Peyer's patch (tissue), 4 donors: ENCODE measurements at regions not wholly inside any gene's neighbourhood (a gene's known extent, or its start where the extent isn't known, plus 50 kb on each side); places are given as distances from the start of the nearest gene placed in this dataset.

Experiments used
- DNase-seq, 3 donors: peaks; one replicate each; pipeline ENCODE4 v3.0.0-alpha.2; 2017 to 2019
- H3K27ac ChIP-seq, 4 donors: fragments of 200-600 bp; sonication (generic); one replicate each; pipeline ENCODE4 v1.5.1; 2016 to 2019
- H3K27me3 ChIP-seq, 2 donors: fragments of 200-600 bp; sonication (generic); one replicate each; pipeline ENCODE4 v1.5.1; 2019
- H3K36me3 ChIP-seq, 3 donors: fragments of 200-600 bp; sonication (generic); one replicate each; pipeline ENCODE4 v1.5.1; 2016 to 2019
- H3K4me1 ChIP-seq, 4 donors: fragments of 200-600 bp; sonication (generic); one replicate each; pipeline ENCODE4 v1.5.1; 2016 to 2019
- H3K4me3 ChIP-seq, 4 donors: fragments of 200-600 bp; sonication (generic); 1 replicate in 3 of 4; 2 replicates in 1 of 4; pipeline ENCODE4 v1.5.1; 2016 to 2019; ENCODE audit warnings: mild to moderate bottlenecking in 1 of 4
- H3K9me3 ChIP-seq, 4 donors: fragments of 200-600 bp; sonication (generic); one replicate each; pipeline ENCODE4 v1.5.1; 2016 to 2019; ENCODE audit warnings: mild to moderate bottlenecking in 1 of 4
- POLR2A ChIP-seq, 2 donors: fragments of 450-650 bp; IDR thresholded peaks; one replicate each; pipeline ENCODE4 v1.5.1; 2017; ENCODE audit warnings: antibody characterized with exemption in 2 of 2, mild to moderate bottlenecking in 2 of 2, moderate library complexity in 2 of 2
- TF ChIP-seq, protein P1 (sequence below), 6 experiments: fragments of 450-650 bp in 4 of 6; fragments of 200-600 bp in 2 of 6; sonication (generic) in 1 of 6; IDR thresholded peaks; one replicate each; pipeline ENCODE4 v1.5.1; 2017 to 2019; ENCODE audit warnings: antibody characterized with exemption in 6 of 6, mild to moderate bottlenecking in 3 of 6, moderate library complexity in 1 of 6

DNA sequence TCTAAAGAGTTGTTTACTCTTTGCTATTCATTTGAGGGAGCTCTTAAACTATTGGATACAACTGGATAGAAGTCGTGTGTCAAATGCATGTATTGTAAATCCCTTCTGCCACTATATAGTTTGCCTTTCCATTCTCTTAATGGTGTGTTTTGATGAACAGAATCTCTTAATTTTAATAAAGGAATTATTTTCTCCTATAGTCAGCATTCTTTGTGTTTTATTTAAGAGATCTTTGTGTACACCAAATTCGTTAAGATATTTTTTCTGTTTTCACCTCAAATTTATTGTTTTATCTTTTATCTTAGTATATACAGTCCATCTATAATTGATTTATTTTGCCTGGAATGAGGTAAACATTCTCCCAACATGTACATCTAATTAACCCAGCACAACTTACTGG lies 551.5 kb upstream of the AGTR1 start:
- no peak overlapping the region for H3K4me3 ChIP-seq
- DNase-seq = no peak
- no peaks in the 10 kb centered on the region for H3K9me3 ChIP-seq
- H3K27me3 ChIP-seq = no peaks in the 10 kb centered on the region
- TF ChIP-seq, protein P1, sequence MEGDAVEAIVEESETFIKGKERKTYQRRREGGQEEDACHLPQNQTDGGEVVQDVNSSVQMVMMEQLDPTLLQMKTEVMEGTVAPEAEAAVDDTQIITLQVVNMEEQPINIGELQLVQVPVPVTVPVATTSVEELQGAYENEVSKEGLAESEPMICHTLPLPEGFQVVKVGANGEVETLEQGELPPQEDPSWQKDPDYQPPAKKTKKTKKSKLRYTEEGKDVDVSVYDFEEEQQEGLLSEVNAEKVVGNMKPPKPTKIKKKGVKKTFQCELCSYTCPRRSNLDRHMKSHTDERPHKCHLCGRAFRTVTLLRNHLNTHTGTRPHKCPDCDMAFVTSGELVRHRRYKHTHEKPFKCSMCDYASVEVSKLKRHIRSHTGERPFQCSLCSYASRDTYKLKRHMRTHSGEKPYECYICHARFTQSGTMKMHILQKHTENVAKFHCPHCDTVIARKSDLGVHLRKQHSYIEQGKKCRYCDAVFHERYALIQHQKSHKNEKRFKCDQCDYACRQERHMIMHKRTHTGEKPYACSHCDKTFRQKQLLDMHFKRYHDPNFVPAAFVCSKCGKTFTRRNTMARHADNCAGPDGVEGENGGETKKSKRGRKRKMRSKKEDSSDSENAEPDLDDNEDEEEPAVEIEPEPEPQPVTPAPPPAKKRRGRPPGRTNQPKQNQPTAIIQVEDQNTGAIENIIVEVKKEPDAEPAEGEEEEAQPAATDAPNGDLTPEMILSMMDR (IDR thresholded peaks at IDR 0.05) = no peak
- no peak for TF ChIP-seq POLR2A (IDR thresholded peaks at IDR 0.05)
- H3K36me3 ChIP-seq = no peaks in the 10 kb centered on the region
- no peaks in the 10 kb centered on the region for H3K4me1 ChIP-seq
- H3K27ac ChIP-seq = no peak overlapping the region

DNA sequence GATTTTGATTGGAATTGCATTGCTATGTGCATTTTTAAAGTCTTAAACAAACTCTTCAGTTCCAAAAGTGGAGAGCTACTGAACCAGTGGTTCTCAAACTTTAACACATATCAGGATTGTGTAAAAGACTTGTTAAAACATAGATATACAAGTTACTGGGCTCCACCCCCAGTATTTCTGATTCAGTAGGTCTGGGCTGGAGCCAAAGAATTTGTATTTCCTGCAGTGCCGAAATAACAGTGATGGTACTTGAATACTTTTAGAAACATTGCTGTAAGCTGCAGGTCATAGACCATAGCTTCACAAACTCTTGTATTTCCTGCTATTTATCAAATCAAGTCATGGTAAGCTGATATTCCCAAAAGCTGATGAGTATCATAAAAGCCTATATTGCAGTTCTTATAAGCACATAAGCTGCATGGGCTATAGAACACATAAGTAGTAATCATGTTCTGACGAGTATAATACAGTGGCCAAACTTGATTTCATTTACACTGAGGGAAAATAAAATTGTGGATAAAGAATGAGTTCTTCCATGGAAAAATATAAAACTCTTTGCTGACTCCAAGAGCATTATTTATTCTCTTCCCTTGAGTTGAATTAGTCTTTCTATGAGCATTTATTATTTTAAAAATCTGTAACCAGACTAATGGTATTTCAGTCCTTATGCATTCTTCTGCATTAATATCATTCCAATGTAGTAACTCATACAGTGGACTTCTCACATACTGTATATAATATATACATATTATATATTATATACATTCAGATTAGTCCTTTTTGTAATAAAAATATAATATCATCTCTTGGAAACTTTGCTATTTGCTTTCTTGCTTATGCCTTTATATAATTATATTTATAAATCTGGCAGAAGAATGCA lies 550.5 kb upstream of the AGTR1 start:
- no peak for DNase-seq
- Histone ChIP-seq H3K4me1 (no peaks in the 10 kb centered on the region), H3K36me3 (no peaks in the 10 kb centered on the region), H3K9me3 (no peaks in the 10 kb centered on the region), H3K27me3 (no peaks in the 10 kb centered on the region), H3K27ac (no peak overlapping the region), H3K4me3 (no peak overlapping the region)
- TF ChIP-seq POLR2A (IDR thresholded peaks at IDR 0.05) = no peak
- TF ChIP-seq, protein P1 (IDR thresholded peaks at IDR 0.05) = no peak

DNA sequence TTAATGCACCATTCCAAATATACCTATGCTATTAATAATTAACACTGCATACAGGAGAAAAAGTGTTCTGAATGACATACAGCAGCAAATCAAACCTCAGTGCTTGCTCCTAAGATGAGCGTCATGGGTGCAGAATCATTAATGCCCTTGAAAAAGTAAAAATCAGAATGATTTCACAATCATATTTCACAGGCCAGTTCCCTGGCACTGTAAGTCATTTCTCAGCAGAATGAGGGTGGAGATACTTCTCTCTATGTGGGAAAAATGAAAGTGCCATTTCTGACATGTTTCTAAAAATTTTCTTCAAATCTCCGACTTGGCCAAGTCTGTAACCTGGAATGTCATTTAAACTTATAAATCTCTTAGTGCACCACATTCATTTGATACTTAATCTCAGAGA lies 549.8 kb upstream of the AGTR1 start:
- Histone ChIP-seq H3K4me3 (no peak overlapping the region), H3K27ac (no peak overlapping the region), H3K36me3 (no peaks in the 10 kb centered on the region), H3K9me3 (no peaks in the 10 kb centered on the region), H3K27me3 (no peaks in the 10 kb centered on the region), H3K4me1 (no peaks in the 10 kb centered on the region)
- TF ChIP-seq, protein P1 (IDR thresholded peaks at IDR 0.05) = no peak
- DNase-seq = no peak

DNA sequence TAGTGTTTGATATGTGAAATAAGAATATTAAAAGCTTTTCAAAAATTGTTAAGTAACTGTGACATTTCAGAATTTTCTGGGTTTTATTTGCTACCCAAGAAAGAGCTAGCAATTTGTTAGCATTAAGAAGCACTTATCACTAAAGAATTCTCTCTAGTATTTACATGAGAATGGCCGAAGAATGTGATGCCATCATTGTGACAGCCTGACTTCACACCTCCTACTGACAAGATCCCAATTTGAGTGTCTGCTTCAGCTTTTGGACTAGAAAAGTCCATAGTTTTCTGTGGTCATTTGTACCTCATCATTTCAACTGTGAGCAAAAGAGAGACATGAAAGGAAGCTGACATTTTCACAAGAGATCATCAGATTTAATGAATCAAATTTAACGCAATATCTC lies 548.1 kb upstream of the AGTR1 start:
- H3K27ac ChIP-seq = no peak overlapping the region
- H3K9me3 ChIP-seq = no peaks in the 10 kb centered on the region
- no peaks in the 10 kb centered on the region for H3K27me3 ChIP-seq
- no peaks in the 10 kb centered on the region for H3K36me3 ChIP-seq
- no peak for DNase-seq
- TF ChIP-seq POLR2A (IDR thresholded peaks at IDR 0.05) = no peak
- TF ChIP-seq, protein P1 (IDR thresholded peaks at IDR 0.05) = no peak
- no peaks in the 10 kb centered on the region for H3K4me1 ChIP-seq
- no peak overlapping the region for H3K4me3 ChIP-seq

DNA sequence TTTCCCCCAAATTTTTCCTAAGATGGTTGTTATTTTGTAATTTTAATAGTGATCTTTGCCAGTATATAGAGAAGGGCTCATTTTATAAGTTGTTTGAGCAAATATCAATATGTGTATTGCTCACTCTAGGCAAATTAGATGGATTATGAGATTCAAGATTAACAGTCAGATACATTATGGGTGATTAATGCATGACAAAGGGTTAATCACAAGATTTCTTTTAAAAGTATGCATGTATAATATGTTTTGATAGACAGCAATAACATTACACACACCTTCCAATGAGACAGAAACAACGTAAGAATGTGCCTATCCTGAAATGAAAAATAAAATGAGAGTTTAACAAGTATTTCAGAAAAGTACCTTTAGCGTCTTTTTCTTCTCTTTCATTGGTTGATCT lies 547.6 kb upstream of the AGTR1 start:
- H3K27ac ChIP-seq = no peak overlapping the region
- no peaks in the 10 kb centered on the region for H3K9me3 ChIP-seq
- DNase-seq = no peak
- no peaks in the 10 kb centered on the region for H3K4me1 ChIP-seq
- TF ChIP-seq POLR2A (IDR thresholded peaks at IDR 0.05) = no peak
- TF ChIP-seq, protein P1 (IDR thresholded peaks at IDR 0.05) = no peak
- no peak overlapping the region for H3K4me3 ChIP-seq
- H3K27me3 ChIP-seq = no peaks in the 10 kb centered on the region
- H3K36me3 ChIP-seq = no peaks in the 10 kb centered on the region
